ENCODE measurements at regions not wholly inside any gene's neighbourhood (a gene's known extent, or its start where the extent isn't known, plus 50 kb on each side); places are given as distances from the start of the nearest gene placed in this dataset.
A peak's percentile ranks its signal among the peaks of the same experiment; 100 is the strongest.
"Not testable (repeated sequence)": the region's sequence is repeated elsewhere in the genome, so short reads cannot be mapped to it uniquely, and the experiment has no call there.

DNA sequence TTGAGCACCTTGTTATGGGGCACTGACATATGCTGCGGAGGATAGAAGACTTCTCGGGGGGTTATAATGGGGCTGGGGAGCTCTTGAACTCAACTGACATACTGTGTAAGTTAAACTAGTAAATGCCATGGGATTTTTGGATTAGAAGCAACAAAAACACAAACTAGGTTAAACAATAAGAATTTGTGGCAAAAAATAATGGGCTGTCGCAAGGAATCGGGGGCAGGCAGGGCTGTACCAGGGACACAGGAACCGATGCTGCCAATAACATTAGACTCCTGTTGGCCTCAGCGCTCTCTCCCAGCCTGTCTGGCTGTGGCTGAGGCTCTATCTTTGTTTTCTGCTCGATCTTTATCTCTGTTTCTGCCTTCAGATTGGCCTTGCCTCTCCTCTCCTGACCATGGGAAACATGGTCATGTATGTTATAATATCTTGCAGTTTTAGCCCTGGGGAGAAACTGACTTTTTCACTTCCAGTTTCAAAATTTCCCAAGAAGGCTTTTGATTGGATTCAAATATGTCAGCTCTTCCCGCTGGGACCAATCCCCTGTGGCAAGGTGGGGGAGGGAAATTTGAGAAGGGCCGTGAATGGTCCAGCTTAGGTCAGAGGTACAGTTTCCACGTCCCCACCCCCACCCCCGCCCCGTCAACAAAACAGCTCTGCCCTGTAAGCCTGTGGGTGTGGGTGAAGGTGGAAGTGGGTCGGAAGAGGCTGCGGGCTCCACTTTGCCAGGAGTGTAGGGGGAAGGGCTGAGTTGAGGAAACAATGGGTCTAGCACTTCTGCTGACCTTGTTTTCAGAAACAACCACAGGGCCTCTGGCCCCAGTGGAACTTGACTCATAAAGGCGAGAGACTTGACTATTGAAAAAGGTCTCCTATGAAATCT is 161.1 kb upstream of the TBL1XR1 start:
- DNase-seq (ENCODE audit: low spot score), result peak; percentile 94

- DNase-seq (ENCODE audit: low spot score), result peak; percentile 46
Measured at GRCh38 chr3:177358977-177359592, 161.8 kb upstream of the TBL1XR1 start.

- peak; percentile 97 for DNase-seq (ENCODE audit: low spot score)
Measured at GRCh38 chr3:177359593-177360357, 162.5 kb upstream of the TBL1XR1 start.

DNA sequence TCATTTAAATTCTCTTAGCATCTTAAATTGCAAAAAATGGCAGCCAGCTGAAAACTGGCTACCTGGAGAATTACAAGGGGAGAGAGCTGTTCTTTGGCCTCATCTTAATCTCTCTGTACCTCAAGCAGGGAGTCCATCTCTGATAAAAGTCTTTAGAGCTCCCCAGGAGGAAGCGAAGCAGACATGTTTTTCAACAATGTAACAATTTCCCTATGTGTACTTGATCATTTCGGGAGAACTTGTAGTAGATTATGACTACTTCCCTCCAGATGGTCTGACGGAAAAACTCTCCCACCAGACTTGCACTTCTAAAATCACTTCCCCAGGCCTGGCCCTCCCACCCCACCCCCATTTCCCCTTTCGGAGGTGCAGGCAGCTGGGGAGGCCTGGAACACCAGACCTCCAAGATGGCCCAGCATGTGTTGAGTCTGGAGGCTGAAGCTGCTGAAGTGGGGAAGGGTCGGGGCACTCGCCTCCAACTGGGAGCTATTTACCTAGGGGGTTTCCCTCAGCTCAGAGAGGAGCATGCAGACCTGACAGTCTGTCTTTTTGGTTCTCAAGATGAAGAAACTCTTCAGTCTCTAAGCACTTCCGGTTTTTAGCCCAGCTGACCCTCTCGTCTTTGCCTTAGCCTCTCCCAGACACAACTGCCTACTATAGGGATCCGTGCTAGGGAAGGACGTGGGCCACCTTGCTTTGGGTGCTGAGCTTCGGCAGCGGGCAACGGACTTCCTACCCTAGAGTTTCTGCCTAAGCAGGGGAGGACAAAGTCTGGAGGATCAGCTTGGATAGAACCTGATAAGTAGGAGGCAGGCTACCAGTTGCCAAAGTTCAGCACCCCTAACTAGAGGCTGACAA is 164.0 kb upstream of the TBL1XR1 start:
- no peak for DNase-seq (ENCODE audit: low spot score)

- DNase-seq (ENCODE audit: low spot score), result no peak
Measured at GRCh38 chr3:177362626-177363025, 165.3 kb upstream of the TBL1XR1 start.

DNA sequence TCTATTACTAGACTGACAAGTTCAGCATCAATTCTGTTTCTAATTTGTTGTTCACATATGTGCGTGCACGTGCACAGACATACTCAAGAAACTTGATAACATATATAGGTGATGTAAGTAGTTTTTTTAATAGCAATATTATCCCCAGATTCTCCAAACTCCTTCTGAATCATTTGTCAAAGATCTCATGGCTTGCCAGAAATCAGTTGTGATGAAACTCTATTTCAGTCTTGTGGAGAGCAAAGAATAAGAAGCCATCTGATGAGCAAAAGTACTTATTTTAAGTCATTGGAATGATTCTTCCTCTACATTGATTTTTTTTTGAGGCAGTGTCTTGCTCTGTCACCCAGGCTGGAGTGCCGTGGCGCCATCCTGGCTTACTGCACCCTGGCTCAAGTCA is 167.0 kb upstream of the TBL1XR1 start:
- DNase-seq (ENCODE audit: low spot score), result no peak

DNA sequence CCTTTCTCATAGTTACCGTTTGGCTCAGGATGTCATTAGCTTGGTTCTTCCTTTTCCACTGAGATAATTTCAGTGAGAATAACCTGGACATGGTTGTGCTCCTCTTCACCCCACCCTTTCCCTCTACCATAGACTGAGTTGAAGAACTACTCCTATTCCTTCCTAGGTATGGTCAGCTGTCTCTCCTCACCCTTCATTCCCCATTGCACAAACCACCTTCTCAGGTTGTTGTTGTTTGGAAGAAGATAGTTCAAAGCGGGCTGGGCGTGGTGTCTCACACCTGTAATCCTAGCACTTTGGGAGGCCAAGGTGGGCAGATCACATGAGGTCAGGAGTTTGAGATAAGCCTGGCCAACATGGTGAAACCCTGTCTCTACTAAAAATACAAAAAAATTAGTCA is 168.0 kb upstream of the TBL1XR1 start:
- not testable (repeated sequence) for DNase-seq (ENCODE audit: low spot score)

GRCh38 chr3:177367788-177368187 is 170.5 kb upstream of the TBL1XR1 start:
- DNase-seq (ENCODE audit: low spot score), result no peak

GRCh38 chr3:177370246-177370822 is 173.1 kb upstream of the TBL1XR1 start:
- DNase-seq (ENCODE audit: low spot score), result no peak

DNA sequence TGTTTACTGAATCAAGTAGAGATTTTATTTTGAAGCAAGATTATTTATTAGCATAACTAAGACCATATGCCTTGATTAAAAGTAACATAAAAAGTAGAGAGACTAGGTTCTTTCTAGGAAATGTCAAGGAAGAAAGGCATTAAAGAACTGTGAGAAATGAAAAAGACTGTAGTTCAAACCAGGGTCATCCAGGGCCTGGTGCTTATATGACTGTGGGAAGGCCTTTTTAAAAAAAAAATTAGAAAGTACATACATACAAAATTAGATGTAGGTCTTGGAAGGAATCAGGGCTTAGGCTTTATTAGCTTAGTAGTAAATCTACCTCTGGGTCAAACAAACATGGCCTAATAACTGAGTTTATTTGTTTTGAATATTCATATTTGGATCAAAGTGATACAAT is 173.9 kb upstream of the TBL1XR1 start:
- DNase-seq (ENCODE audit: low spot score), result no peak

GRCh38 chr3:177371888-177372287 is 174.6 kb upstream of the TBL1XR1 start:
- DNase-seq (ENCODE audit: low spot score), result no peak

GRCh38 chr3:177374323-177374722 is 177.0 kb upstream of the TBL1XR1 start:
- DNase-seq (ENCODE audit: low spot score), result no peak

DNA sequence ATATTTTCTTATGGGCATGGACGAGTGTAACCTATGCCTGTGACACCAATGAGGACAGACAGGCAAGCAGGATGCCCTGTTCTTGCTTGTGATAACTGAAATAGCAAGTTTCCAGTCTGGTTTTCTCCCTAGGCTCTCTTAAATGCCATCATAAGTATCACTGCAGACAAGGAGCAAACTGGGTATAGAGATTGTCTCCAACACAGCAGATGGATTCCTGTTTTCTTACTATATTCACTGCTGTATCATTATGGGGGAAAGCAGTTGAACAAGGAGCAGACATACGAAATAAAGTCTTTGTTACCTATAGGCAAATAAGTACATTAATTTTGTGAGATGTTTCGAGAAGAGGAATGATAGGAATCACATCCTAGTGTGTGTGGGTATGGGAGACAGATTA is 178.0 kb upstream of the TBL1XR1 start:
- DNase-seq (ENCODE audit: low spot score), result no peak

- DNase-seq (ENCODE audit: low spot score), result no peak
Measured at GRCh38 chr3:177377166-177377565, 179.9 kb upstream of the TBL1XR1 start.

GRCh38 chr3:177378168-177378567 is 180.9 kb upstream of the TBL1XR1 start:
- DNase-seq (ENCODE audit: low spot score), result no peak

GRCh38 chr3:177379045-177379444 is 181.8 kb upstream of the TBL1XR1 start:
- no peak for DNase-seq (ENCODE audit: low spot score)

DNA sequence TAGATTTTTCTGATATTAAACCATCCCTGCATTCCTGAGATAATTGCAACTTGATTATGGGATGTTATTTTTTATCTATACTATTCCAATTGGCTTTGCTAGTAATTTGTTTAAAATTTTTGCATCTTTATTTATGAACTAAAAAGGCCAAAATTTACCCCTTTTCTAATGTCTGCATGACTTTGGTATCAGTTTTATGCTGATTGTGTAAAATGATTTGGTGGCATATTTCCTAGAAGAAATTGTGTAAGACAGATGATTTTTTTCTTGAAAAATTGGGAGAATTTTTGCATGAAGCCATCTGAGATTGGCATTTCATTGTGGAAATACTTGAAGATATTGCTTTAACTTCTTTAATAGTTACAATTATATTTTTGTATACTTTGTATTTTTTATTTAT is 183.8 kb upstream of the TBL1XR1 start:
- no peak for DNase-seq (ENCODE audit: low spot score)

DNA sequence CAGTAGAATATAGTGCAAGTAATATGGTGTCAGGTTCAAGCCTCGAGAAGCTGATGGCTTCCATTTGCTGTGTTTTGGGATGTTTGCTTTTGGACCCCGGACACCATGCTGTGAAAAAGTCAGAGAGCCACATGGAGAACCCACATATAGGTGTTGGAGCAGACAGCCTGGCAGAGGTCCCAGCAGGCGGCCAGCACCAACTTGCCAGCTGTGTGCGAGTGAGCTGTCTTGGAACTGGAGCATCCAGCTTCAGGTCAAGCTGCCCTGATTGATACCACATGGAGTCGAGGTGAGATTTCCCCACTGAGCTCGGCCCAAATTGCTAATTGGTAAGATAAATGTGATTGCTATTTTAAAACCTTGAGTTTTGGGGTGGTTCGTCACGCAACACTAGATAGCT is 185.7 kb upstream of the TBL1XR1 start:
- DNase-seq (ENCODE audit: low spot score), result no peak

DNA sequence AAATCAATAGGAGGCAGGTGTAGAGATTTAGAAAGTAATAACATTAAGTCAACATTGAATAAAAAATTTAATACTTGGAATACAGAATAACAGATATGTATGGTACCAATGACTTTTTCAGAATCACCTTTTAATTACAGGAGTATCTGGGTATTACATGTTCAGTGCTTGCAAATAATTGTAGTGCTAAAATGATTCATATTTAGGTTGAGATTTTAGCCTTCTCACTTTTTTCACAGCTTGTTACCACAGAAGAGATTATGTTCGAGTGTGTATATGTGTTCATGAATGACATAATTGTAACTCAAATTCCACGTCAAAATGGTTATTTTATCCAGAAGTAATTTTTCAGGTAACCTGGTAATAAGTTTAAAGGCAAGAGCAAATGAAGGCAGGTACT is 187.9 kb upstream of the TBL1XR1 start:
- DNase-seq (ENCODE audit: low spot score), result no peak

GRCh38 chr3:177385831-177386301 is 188.6 kb upstream of the TBL1XR1 start:
- no peak for DNase-seq (ENCODE audit: low spot score)

- no peak for DNase-seq (ENCODE audit: low spot score)
Measured at GRCh38 chr3:177388209-177388608, 190.9 kb upstream of the TBL1XR1 start.
